ENCODE measurements at regions not wholly inside any gene's neighbourhood (a gene's known extent, or its start where the extent isn't known, plus 50 kb on each side); places are given as distances from the start of the nearest gene placed in this dataset.
"Not testable (repeated sequence)": the region's sequence is repeated elsewhere in the genome, so short reads cannot be mapped to it uniquely, and the experiment has no call there.

GRCh38 chr7:16264823-16265804 is 156.2 kb downstream of the CRPPA start:
- Mint-ChIP-seq H3K27ac (no peak overlapping the region), H3K4me3 (no peak overlapping the region), H3K4me1 (peaks cover 5% of the 10 kb centered on the region), H3K9me3 (no peaks in the 10 kb centered on the region), H3K27me3 (ENCODE audit: low read depth) (no peaks in the 10 kb centered on the region), H3K36me3 (ENCODE audit: low read depth) (no peaks in the 10 kb centered on the region)
- no peak for TF ChIP-seq CTCF (IDR thresholded peaks at IDR 0.05; ENCODE audit: unreplicated experiment in 3 of 3)

DNA sequence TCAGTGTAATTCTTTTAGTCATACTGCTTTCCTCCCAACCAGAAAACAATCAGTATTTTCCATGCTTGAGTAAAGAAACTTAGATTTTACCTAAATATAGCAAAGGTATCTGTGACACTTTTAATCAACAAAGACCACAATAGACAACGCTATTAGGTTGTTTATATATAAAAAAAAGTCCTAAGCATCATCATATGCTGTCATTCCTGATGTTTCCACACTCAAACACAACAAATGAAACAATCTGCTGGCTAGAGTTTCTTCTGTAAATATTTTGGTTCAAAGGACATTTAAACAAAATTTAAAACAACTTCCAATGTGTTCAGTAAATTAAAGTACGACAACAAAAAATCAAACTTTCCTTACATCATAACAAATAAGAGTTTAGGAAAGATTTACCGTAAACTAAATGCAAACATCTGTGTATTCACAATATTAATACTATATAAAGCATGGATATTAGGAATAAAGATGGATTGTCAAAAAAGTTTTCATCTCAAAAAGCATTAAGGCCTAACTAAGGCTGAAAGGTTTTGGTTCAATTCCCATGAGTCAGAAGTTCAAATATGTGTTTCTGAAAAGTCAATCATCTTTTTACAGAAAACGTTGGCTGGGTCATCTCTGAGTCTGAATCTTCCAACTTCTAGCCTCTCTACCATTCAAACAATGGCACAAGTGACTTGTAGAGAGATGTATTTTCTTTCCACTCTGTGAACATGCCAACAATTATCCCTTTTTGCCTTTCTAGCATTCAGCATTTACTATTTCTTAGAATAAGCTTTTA is 157.1 kb downstream of the CRPPA start:
- H3K9me3 Mint-ChIP-seq: no peaks in the 10 kb centered on the region
- peaks cover 5% of the 10 kb centered on the region for H3K4me1 Mint-ChIP-seq
- no peak overlapping the region for H3K27ac Mint-ChIP-seq
- no peaks in the 10 kb centered on the region for H3K36me3 Mint-ChIP-seq (ENCODE audit: low read depth)
- TF ChIP-seq CTCF (IDR thresholded peaks at IDR 0.05; ENCODE audit: unreplicated experiment in 3 of 3): no peak
- H3K4me3 Mint-ChIP-seq: no peak overlapping the region
- H3K27me3 Mint-ChIP-seq (ENCODE audit: low read depth): no peaks in the 10 kb centered on the region

DNA sequence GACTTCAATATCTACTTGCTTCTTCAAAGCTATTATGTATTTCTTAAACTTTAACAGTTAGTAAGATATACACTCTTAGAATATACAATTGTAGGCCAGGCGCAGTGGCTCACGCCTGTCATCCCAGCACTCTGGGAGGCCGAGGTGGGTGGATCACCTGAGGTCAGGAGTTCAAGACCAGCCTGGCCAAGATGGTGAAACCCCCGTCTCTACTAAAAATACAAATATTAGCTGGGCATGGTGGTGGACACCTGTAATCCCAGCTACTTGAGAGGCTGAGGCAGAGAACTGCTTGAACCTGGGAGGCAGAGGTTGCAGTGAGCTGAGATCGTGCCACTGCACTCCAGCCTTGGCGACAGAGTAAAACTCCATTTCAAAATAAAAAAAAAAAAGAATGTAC is 158.0 kb downstream of the CRPPA start:
- H3K9me3 Mint-ChIP-seq; H3K4me3 Mint-ChIP-seq; H3K4me1 Mint-ChIP-seq; H3K27me3 Mint-ChIP-seq (ENCODE audit: low read depth); H3K27ac Mint-ChIP-seq; H3K36me3 Mint-ChIP-seq (ENCODE audit: low read depth): not testable (repeated sequence)

- H3K27ac Mint-ChIP-seq: no peak overlapping the region
- no peaks in the 10 kb centered on the region for H3K9me3 Mint-ChIP-seq
- no peaks in the 10 kb centered on the region for H3K36me3 Mint-ChIP-seq (ENCODE audit: low read depth)
- no peak for TF ChIP-seq CTCF (IDR thresholded peaks at IDR 0.05; ENCODE audit: unreplicated experiment in 3 of 3)
- no peaks in the 10 kb centered on the region for H3K27me3 Mint-ChIP-seq (ENCODE audit: low read depth)
- H3K4me1 Mint-ChIP-seq: no peaks in the 10 kb centered on the region
- H3K4me3 Mint-ChIP-seq: no peak overlapping the region
These were observed 159.7 kb downstream of the CRPPA start for GRCh38 chr7:16261654-16262053.

GRCh38 chr7:16261100-16261499 is 160.2 kb downstream of the CRPPA start:
- Mint-ChIP-seq H3K27me3 (ENCODE audit: low read depth) (no peaks in the 10 kb centered on the region), H3K9me3 (no peaks in the 10 kb centered on the region), H3K36me3 (ENCODE audit: low read depth) (no peaks in the 10 kb centered on the region), H3K4me1 (no peaks in the 10 kb centered on the region), H3K4me3 (no peak overlapping the region), H3K27ac (no peak overlapping the region)
- TF ChIP-seq CTCF (IDR thresholded peaks at IDR 0.05; ENCODE audit: unreplicated experiment in 3 of 3): no peak

DNA sequence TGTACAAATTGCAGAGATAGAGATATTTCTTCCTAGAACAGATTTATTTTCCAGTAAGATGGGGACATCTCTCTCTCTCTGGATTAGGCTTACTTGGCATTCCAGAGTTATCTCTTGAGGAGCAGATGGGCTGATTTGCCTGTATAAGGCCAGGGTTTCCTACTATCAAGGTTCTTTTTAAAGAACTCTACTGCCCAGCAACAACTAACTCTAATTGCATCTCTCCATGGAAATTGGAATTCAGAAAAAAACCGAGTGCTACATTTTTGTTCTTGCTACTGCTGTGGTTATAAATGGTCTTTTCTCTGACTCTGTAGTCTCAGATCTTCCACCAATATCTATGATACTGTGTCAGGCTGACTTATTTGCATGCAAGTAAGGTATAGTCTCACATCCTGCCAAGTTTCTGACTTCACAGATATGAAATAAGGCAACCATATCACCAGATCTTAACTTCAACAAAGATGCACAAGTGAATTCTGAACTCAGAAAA is 161.1 kb downstream of the CRPPA start:
- H3K27ac Mint-ChIP-seq: no peak overlapping the region
- H3K4me1 Mint-ChIP-seq: no peaks in the 10 kb centered on the region
- peaks cover 5% of the 10 kb centered on the region for H3K9me3 Mint-ChIP-seq
- no peaks in the 10 kb centered on the region for H3K27me3 Mint-ChIP-seq (ENCODE audit: low read depth)
- no peak overlapping the region for H3K4me3 Mint-ChIP-seq
- no peak for TF ChIP-seq CTCF (IDR thresholded peaks at IDR 0.05; ENCODE audit: unreplicated experiment in 3 of 3)
- peaks cover 8% of the 10 kb centered on the region for H3K36me3 Mint-ChIP-seq (ENCODE audit: low read depth)

- Mint-ChIP-seq H3K9me3 (peaks cover 21% of the 10 kb centered on the region), H3K36me3 (ENCODE audit: low read depth) (peaks cover 24% of the 10 kb centered on the region)
- not testable (repeated sequence) for H3K4me3 Mint-ChIP-seq; H3K27ac Mint-ChIP-seq; H3K27me3 Mint-ChIP-seq (ENCODE audit: low read depth); H3K4me1 Mint-ChIP-seq
These were observed 164.9 kb downstream of the CRPPA start for GRCh38 chr7:16256419-16256818.

DNA sequence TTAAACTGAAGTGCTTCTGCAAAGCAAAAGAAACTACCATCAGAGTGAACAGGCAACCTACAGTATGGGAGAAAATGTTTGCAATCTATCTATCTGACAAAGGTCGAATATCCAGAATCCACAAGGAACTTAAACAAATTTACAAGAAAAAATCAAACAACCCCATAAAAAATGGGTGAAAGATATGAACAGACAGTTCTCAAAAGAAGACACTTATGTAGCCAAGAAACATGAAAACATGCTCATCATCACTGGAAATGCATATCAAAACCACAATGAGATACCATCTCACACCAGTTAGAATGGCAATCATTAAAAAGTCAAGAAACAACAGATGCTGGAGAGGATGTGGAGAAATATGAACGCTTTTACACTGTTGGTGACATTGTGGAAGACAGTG is 165.4 kb downstream of the CRPPA start:
- H3K4me1 Mint-ChIP-seq; H3K27ac Mint-ChIP-seq; H3K27me3 Mint-ChIP-seq (ENCODE audit: low read depth); H3K4me3 Mint-ChIP-seq: not testable (repeated sequence)
- Mint-ChIP-seq H3K9me3 (peaks cover 23% of the 10 kb centered on the region), H3K36me3 (ENCODE audit: low read depth) (peaks cover 24% of the 10 kb centered on the region)

DNA sequence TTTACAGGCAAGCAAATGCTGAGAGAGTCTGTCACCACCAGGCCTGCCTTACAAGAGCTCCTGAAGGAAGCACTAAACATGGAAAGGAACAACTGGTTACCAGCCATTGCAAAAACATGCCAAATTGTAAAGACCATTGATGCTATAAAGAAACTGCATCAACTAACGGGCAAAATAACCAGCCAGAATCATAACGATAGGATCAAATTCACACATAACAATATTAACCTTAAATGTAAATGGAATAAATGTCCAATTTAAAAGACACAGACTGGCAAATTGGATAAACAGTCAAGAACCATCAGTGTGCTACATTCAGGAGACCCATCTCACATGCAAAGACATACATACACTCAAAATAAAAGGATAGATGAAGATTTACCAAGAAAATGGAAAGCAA is 170.7 kb downstream of the CRPPA start:
- peaks cover 28% of the 10 kb centered on the region for H3K36me3 Mint-ChIP-seq (ENCODE audit: low read depth)
- H3K4me1 Mint-ChIP-seq; H3K27ac Mint-ChIP-seq; H3K27me3 Mint-ChIP-seq (ENCODE audit: low read depth); H3K4me3 Mint-ChIP-seq: not testable (repeated sequence)
- H3K9me3 Mint-ChIP-seq: peaks cover 31% of the 10 kb centered on the region

All from nephron (organoid).